HCT116 (cell line): ENCODE measurements at regions not wholly inside any gene's neighbourhood (a gene's known extent, or its start where the extent isn't known, plus 50 kb on each side); places are given as distances from the start of the nearest gene placed in this dataset.

ENCODE experiments used
- ATF3 ChIP-seq: IDR thresholded peaks from 2 replicates; pipeline ENCODE4 v1.6.1; 2012
- POLR2AphosphoS5 ChIP-seq: IDR thresholded peaks from 2 replicates; pipeline ENCODE4 v1.6.1; 2011; ENCODE audit warnings: mild to moderate bottlenecking, low read depth, low read length, moderate library complexity
- RAD21 ChIP-seq: IDR thresholded peaks from 2 replicates; pipeline ENCODE4 v1.6.1; 2012; ENCODE audit warnings: low read depth, mild to moderate bottlenecking
- TCF7L2 ChIP-seq: IDR thresholded peaks from 2 replicates; pipeline ENCODE4 v1.7.0; 2011; ENCODE audit warnings: borderline replicate concordance, inconsistent platforms; ENCODE audit not compliant: insufficient read depth, insufficient read length; ENCODE audit errors: extremely low read depth
- YY1 ChIP-seq: IDR thresholded peaks from 2 replicates; pipeline ENCODE4 v1.6.1; 2011; ENCODE audit warnings: low read length, low read depth, moderate library complexity, mild to moderate bottlenecking; ENCODE audit not compliant: insufficient replicate concordance; ENCODE audit errors: extremely low read depth
- TF ChIP-seq, protein P1 (sequence below), 3 experiments: fragments of 200-600 bp in 1 of 3; sonication (generic) in 1 of 3; IDR thresholded peaks in 2 of 3; conservative IDR thresholded peaks in 1 of 3; 2 replicates each; pipeline ENCODE4 v1.5.1; 2012 to 2017; ENCODE audit warnings: low read depth in 2 of 3, low read length in 2 of 3, antibody characterized with exemption in 1 of 3, borderline replicate concordance in 1 of 3, control low read depth in 1 of 3, mild to moderate bottlenecking in 1 of 3, mixed read lengths in 1 of 3, mixed run types in 1 of 3, moderate library complexity in 1 of 3; ENCODE audit not compliant: insufficient read depth in 1 of 3
- TF ChIP-seq, protein P2 (sequence below): IDR thresholded peaks from 2 replicates; pipeline ENCODE4 v1.6.1; 2012

DNA sequence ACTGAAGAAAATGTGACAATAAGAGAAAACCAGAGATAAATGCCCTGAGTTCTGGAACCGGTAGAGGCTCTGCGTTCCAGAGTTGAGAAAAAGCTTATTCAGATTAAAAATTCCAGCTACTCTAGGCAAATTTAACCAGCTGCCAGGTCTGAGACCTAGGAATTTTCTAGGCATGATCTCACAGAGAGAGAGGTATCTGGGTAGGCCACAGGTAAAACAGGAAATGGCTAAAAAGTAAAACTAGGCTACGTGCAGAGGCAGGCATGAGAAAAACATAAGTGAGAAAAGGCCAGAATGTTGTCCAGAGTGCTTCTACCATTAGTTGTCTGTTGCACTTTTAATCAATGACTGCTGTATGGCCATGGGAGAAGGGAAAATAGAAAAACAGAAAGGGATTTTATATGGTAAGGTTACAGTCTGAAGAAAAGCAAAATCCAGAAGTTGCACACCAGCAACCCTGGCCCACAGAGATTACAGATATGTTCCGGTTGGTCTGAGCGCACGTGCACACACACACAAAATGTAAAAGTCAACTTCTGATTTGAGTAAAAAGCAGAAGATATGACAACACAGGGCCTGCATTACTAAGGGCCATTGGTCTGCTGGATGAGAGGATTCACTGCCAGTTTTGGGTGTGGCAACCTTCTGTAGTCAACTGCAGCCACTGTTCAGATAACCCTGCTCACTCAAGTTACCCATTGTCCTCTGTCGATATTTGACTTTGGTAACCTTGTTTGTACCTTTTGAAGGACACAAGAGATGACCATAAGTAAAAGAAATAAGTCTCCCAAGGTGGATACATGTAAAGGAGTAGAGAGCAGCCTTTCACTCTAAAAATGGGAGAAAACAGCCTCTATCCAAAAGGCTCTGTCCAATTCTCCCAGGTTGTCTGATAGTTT is 266.0 kb downstream of the DTWD2 start:
- TF ChIP-seq RAD21 (no peak), YY1 (no peak), POLR2AphosphoS5 (no peak), ATF3 (no peak), TCF7L2 (no peak)
- TF ChIP-seq, protein P1, sequence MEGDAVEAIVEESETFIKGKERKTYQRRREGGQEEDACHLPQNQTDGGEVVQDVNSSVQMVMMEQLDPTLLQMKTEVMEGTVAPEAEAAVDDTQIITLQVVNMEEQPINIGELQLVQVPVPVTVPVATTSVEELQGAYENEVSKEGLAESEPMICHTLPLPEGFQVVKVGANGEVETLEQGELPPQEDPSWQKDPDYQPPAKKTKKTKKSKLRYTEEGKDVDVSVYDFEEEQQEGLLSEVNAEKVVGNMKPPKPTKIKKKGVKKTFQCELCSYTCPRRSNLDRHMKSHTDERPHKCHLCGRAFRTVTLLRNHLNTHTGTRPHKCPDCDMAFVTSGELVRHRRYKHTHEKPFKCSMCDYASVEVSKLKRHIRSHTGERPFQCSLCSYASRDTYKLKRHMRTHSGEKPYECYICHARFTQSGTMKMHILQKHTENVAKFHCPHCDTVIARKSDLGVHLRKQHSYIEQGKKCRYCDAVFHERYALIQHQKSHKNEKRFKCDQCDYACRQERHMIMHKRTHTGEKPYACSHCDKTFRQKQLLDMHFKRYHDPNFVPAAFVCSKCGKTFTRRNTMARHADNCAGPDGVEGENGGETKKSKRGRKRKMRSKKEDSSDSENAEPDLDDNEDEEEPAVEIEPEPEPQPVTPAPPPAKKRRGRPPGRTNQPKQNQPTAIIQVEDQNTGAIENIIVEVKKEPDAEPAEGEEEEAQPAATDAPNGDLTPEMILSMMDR (IDR thresholded peaks at IDR 0.05 in 2 of 3, conservative IDR thresholded peaks at IDR 0.05 in 1 of 3; ENCODE audit: borderline replicate concordance in 1 of 3, insufficient read depth in 1 of 3, low read depth in 2 of 3, low read length in 2 of 3), result no peak
- TF ChIP-seq, protein P2, sequence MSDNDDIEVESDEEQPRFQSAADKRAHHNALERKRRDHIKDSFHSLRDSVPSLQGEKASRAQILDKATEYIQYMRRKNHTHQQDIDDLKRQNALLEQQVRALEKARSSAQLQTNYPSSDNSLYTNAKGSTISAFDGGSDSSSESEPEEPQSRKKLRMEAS, result no peak
